ENCODE measurements at regions not wholly inside any gene's neighbourhood (a gene's known extent, or its start where the extent isn't known, plus 50 kb on each side); places are given as distances from the start of the nearest gene placed in this dataset.
"Not testable (repeated sequence)": the region's sequence is repeated elsewhere in the genome, so short reads cannot be mapped to it uniquely, and the experiment has no call there.

- DNase-seq = no peak
Measured at GRCh38 chr20:47906348-47906660, 121.0 kb upstream of the SULF2 start.

- no peak for DNase-seq
Measured at GRCh38 chr20:47905628-47906347, 120.5 kb upstream of the SULF2 start.

GRCh38 chr20:47903009-47903408 is 117.7 kb upstream of the SULF2 start:
- DNase-seq = not testable (repeated sequence)

- not testable (repeated sequence) for DNase-seq
Measured at GRCh38 chr20:47899313-47899712, 114.0 kb upstream of the SULF2 start.

GRCh38 chr20:47897461-47897860 is 112.2 kb upstream of the SULF2 start:
- DNase-seq = no peak

GRCh38 chr20:47892681-47893080 is 107.4 kb upstream of the SULF2 start:
- not testable (repeated sequence) for DNase-seq

- not testable (repeated sequence) for DNase-seq
Measured at GRCh38 chr20:47890708-47891107, 105.4 kb upstream of the SULF2 start.

- not testable (repeated sequence) for DNase-seq
Measured at GRCh38 chr20:47889751-47890150, 104.5 kb upstream of the SULF2 start.

GRCh38 chr20:47888351-47888750 is 103.1 kb upstream of the SULF2 start:
- no peak for DNase-seq

GRCh38 chr20:47887477-47888080 is 102.3 kb upstream of the SULF2 start:
- DNase-seq = no peak

- no peak for DNase-seq
Measured at GRCh38 chr20:47887064-47887463, 101.8 kb upstream of the SULF2 start.

- DNase-seq = no peak
Measured at GRCh38 chr20:47886454-47887041, 101.3 kb upstream of the SULF2 start.

GRCh38 chr20:47885909-47886453 is 100.7 kb upstream of the SULF2 start:
- DNase-seq = no peak

- DNase-seq = not testable (repeated sequence)
Measured at GRCh38 chr20:47883940-47884339, 98.7 kb upstream of the SULF2 start.

- DNase-seq = no peak
Measured at GRCh38 chr20:47883186-47883585, 97.9 kb upstream of the SULF2 start.

- DNase-seq = no peak
Measured at GRCh38 chr20:47879771-47880170, 94.5 kb upstream of the SULF2 start.

- peak; percentile 74 for DNase-seq
Measured at GRCh38 chr20:47878601-47879027, 93.3 kb upstream of the SULF2 start.

GRCh38 chr20:47876311-47877088 is 91.2 kb upstream of the SULF2 start:
- DNase-seq = peak; percentile 86

- no peak for DNase-seq
Measured at GRCh38 chr20:47875297-47876025, 90.2 kb upstream of the SULF2 start.

GRCh38 chr20:47872341-47872740 is 87.1 kb upstream of the SULF2 start:
- DNase-seq = no peak

- DNase-seq = no peak
Measured at GRCh38 chr20:47870475-47870874, 85.2 kb upstream of the SULF2 start.

- DNase-seq = no peak
Measured at GRCh38 chr20:47868744-47869143, 83.5 kb upstream of the SULF2 start.

GRCh38 chr20:47868236-47868635 is 83.0 kb upstream of the SULF2 start:
- no peak for DNase-seq
